GM12865 (cell line): ENCODE measurements at regions not wholly inside any gene's neighbourhood (a gene's known extent, or its start where the extent isn't known, plus 50 kb on each side); places are given as distances from the start of the nearest gene placed in this dataset.
"Not testable (repeated sequence)": the region's sequence is repeated elsewhere in the genome, so short reads cannot be mapped to it uniquely, and the experiment has no call there.

Experiments used
- DNase-seq: peaks from one replicate; pipeline ENCODE4 v3.0.0; 2010; ENCODE audit warnings: low read depth
- H3K4me3 ChIP-seq: 2 replicates; pipeline ENCODE4 v1.5.1; 2011; ENCODE audit warnings: mild to moderate bottlenecking, low read depth, low read length, control low read depth
- TF ChIP-seq, protein P1 (sequence below): IDR thresholded peaks from 2 replicates; pipeline ENCODE4 v1.5.1; 2011; ENCODE audit warnings: low read length, control low read depth, low read depth, inconsistent platforms; ENCODE audit not compliant: insufficient read depth; ENCODE audit errors: missing control alignments

DNA sequence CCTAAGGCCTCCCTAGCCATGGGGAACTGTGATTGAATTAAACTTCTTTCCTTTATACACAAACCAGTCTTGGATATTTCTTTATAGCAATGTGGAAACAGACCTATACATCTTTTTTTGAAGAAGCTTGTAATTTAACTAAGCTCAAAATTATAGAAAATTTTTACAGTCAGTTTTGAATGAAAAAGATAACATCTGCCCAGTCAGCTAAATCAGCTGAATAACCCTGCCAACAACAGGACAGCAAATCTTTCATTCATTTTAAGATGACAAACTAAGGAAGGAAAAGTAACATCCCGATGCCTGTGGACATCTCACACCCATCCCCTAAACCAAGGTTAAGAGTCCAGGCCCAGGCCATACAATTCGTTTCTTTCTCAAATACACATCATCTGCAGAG lies 541.3 kb upstream of the SLC39A10 start:
- TF ChIP-seq, protein P1, sequence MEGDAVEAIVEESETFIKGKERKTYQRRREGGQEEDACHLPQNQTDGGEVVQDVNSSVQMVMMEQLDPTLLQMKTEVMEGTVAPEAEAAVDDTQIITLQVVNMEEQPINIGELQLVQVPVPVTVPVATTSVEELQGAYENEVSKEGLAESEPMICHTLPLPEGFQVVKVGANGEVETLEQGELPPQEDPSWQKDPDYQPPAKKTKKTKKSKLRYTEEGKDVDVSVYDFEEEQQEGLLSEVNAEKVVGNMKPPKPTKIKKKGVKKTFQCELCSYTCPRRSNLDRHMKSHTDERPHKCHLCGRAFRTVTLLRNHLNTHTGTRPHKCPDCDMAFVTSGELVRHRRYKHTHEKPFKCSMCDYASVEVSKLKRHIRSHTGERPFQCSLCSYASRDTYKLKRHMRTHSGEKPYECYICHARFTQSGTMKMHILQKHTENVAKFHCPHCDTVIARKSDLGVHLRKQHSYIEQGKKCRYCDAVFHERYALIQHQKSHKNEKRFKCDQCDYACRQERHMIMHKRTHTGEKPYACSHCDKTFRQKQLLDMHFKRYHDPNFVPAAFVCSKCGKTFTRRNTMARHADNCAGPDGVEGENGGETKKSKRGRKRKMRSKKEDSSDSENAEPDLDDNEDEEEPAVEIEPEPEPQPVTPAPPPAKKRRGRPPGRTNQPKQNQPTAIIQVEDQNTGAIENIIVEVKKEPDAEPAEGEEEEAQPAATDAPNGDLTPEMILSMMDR, result no peak
- DNase-seq, result no peak
- no peak overlapping the region for H3K4me3 ChIP-seq

- no peak for DNase-seq
- TF ChIP-seq, protein P1, result no peak
Observed at GRCh38 chr2:195108182-195108581, 548.8 kb upstream of the SLC39A10 start.

DNA sequence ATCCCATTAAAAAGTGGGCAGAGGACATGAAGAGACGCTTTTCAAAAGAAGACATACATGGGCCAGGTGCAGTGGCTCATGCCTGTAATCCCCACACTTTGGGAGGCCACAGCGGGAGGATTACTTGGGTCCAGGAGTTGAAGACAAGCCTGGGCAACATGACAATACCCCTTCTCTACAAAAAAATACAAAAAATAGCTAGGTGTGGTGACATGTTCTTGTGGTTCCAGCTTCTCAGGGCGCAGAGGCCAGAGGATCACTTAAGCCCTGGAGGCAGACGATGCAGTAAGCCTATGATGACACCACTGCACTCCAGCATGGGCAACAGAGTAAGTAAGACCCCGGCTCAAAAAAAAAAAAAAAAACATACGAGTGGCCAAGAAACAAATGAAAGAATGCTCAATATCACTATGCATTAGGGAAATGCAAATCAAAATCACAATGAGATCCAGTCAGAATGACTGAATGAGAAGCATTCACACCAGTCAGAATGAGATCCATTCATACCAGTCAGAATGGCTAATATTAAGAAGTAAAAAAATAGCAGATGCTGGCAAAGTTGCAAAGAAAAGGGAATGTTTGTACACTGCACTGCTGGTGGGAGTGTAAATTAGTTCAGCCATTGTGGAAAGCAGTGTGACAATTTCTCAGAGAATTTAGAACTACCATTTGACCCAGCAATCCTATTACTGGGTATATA lies 550.2 kb upstream of the SLC39A10 start:
- H3K4me3 ChIP-seq, result no peak overlapping the region
- no peak for DNase-seq
- TF ChIP-seq, protein P1, result no peak

More at GRCh38 chr2:195108182-195108581, 548.8 kb upstream of the SLC39A10 start:
- H3K4me3 ChIP-seq, result no peak overlapping the region

- H3K4me3 ChIP-seq, result no peak overlapping the region
- TF ChIP-seq, protein P1, result no peak
- DNase-seq, result no peak
Observed at GRCh38 chr2:195105581-195105980, 551.4 kb upstream of the SLC39A10 start.

- TF ChIP-seq, protein P1, result no peak
- H3K4me3 ChIP-seq, result no peak overlapping the region
- DNase-seq, result no peak
Observed at GRCh38 chr2:195094330-195094729, 562.7 kb upstream of the SLC39A10 start.

DNA sequence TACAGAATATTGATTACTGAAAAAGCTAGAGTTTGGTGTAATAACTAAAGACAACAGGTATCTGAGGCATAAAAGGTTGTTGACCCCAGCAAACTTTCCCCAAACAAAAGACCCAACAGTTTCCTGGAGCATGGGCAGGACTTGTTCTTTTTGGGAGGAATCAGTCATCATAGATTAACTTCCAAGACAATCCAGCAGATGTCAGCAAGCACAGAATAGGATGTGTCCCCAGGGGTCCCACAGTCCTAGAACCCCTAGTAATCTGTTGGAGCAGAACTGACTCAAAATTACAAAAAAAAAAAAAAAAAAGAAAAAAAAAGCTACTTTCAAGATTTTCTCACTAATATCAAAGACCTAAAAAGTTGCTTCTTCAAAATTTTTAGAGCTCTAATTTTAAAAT lies 564.7 kb upstream of the SLC39A10 start:
- no peak overlapping the region for H3K4me3 ChIP-seq
- no peak for DNase-seq
- TF ChIP-seq, protein P1, result no peak

DNA sequence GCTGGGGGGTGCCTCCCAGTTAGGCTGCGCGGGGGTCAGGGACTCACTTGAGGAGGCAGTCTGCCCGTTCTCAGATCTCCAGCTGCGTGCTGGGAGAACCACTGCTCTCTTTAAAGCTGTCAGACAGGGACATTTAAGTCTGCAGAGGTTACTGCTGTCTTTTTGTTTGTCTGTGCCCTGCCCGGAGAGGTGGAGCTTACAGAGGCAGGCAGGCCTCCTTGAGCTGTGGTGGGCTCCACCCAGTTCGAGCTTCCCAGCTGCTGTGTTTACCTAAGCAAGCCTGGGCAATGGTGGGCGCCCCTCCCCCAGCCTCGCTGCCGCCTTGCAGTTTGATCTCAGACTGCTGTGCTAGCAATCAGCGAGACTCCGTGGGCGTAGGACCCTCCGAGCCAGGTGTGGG lies 584.2 kb upstream of the SLC39A10 start:
- not testable (repeated sequence) for H3K4me3 ChIP-seq, DNase-seq

DNA sequence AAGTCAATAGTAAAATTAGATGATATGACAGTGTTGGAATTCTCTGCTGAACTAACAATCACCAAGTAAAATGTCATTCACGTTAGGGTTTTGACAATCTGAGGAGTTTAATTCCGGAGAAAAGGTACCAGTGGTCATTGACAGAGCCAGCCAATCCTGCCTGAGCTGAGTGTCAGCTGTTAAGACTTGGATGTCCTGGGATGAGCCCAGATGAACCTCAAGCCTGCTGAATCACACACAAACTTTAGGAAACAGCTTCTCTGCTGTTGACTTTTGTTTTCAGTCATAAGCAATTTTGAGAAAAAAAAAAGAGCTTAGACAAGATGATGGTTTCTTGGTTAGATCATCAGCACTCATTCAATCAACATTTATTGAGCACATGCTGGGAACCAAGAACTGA lies 600.0 kb upstream of the SLC39A10 start:
- H3K4me3 ChIP-seq, result no peak overlapping the region
- no peak for DNase-seq
- TF ChIP-seq, protein P1, result no peak
